ENCODE measurements at regions not wholly inside any gene's neighbourhood (a gene's known extent, or its start where the extent isn't known, plus 50 kb on each side); places are given as distances from the start of the nearest gene placed in this dataset.

- POLR2A ChIA-PET: no interaction called here
- CTCF ChIA-PET: no interaction called here
- no peak for TF ChIP-seq CTCF (IDR thresholded peaks at IDR 0.05; ENCODE audit: control extremely low read depth, extremely low read depth, low read depth, missing control alignments)
- DNase-seq (ENCODE audit: extremely low spot score): no peak
These were observed 958.8 kb downstream of the ZPLD1 start for GRCh38 chr3:103393395-103394186.

DNA sequence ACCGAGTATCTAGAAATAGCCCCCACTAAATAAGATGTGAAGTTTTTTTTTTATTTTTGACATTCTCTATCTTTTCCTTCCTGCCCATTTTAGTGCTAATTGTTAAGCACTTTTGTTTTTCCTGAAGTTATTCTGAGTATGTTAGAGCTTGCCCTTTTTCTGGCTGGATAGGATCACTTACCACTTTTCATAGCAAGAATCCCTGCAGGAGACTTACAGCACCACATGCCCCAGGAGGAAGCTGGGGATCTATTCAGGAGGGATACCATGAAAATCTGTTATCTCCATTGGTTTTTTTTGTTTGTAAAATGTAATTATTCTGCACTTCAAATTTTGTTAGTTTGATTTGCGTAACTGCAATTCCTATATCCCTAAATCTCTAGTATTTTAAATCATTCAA is 968.4 kb downstream of the ZPLD1 start:
- no peak for TF ChIP-seq CTCF (IDR thresholded peaks at IDR 0.05; ENCODE audit: control extremely low read depth, extremely low read depth, low read depth, missing control alignments)
- POLR2A ChIA-PET: no interaction called here
- CTCF ChIA-PET: no interaction called here
- DNase-seq (ENCODE audit: extremely low spot score): no peak

DNA sequence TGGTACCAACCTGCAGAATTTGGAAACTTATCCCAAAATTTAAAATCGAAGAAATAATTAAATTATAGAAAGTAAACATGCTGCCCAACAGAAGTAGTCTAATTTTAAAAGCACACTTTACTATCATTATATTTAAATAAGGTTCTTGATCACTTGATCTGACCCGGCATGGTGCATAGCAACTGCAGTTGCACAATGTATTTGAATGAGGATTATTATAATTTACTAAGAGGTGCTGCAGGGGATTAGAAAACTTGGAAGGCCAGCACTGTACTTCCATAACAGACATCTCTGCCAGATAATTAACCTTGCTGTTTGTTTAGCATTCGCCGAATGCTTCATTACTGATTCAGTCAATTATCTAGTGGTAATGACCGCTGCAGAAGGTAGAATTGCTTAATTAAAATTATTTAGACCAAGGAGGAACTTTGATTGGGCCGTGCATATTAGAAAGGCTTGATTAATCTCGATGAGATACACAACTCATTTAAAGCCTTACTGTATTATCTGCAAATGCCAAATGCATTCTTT is 971.6 kb downstream of the ZPLD1 start:
- CTCF ChIA-PET: no interaction called here
- DNase-seq (ENCODE audit: extremely low spot score): no peak
- no peak for TF ChIP-seq CTCF (IDR thresholded peaks at IDR 0.05; ENCODE audit: control extremely low read depth, extremely low read depth, low read depth, missing control alignments)
- POLR2A ChIA-PET: no interaction called here

DNA sequence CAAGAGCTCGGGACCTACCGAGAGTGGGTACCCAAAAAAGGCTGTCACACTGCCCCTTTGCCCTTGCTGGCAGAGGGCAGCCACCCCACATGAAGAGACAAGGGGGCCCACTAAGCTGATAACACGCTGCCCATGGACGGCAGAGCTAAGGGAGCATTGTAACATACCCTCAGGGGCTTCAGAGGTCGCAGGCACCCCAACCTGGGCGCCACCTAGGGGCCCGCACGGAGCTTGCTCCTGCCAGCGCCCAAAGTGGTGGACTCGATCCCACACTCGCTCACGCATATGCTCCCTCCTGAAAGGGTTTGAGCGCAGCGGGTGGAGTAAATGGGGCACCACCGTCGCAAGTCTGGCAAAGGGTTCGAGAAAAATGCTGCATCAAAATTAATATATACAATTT is 975.4 kb downstream of the ZPLD1 start:
- CTCF ChIA-PET: no interaction called here
- TF ChIP-seq CTCF (IDR thresholded peaks at IDR 0.05; ENCODE audit: control extremely low read depth, extremely low read depth, low read depth, missing control alignments): peak; percentile 7
- no peak for DNase-seq (ENCODE audit: extremely low spot score)
- POLR2A ChIA-PET: no interaction called here

GRCh38 chr3:103421460-103421859 is 986.6 kb downstream of the ZPLD1 start:
- POLR2A ChIA-PET: no interaction called here
- CTCF ChIA-PET: interaction anchor here (1.5 kb wide), 2 partner anchors 19 to 29 kb away, joined by 3 to 4 read pairs; no protein-coding TSS in a partner anchor
- no peak for DNase-seq (ENCODE audit: extremely low spot score)
- TF ChIP-seq CTCF (IDR thresholded peaks at IDR 0.05; ENCODE audit: control extremely low read depth, extremely low read depth, low read depth, missing control alignments): no peak

GRCh38 chr3:103437883-103438282 is 1003.1 kb downstream of the ZPLD1 start:
- CTCF ChIA-PET: no interaction called here
- POLR2A ChIA-PET: no interaction called here
- TF ChIP-seq CTCF (IDR thresholded peaks at IDR 0.05; ENCODE audit: control extremely low read depth, extremely low read depth, low read depth, missing control alignments): no peak
- DNase-seq (ENCODE audit: extremely low spot score): no peak

Measured in GM10248 (cell line).